HCT116 (cell line): ENCODE measurements at regions not wholly inside any gene's neighbourhood (a gene's known extent, or its start where the extent isn't known, plus 50 kb on each side); places are given as distances from the start of the nearest gene placed in this dataset.

Source experiments
- ATAC-seq: fragments of 200-7000 bp; cut with Tn5 transposase; 2 replicates; pipeline ENCODE4 v1.9.1; 2020; ENCODE audit warnings: mild to moderate bottlenecking, moderate library complexity
- BruUV-seq: library from RNA; stranded (reverse); fragments of 400-500 nt; replicated peaks from 2 replicates; lab custom pipeline; 2021; lab: Mats Ljungman, UMichigan
- CTCF ChIA-PET: fragments of 300-600 bp; sonication (Branson Sonifier 250); formaldehyde crosslinking; loops from one replicate; lab custom pipeline; 2021; ENCODE audit warnings: antibody characterized with exemption; lab: Charles Lee
- POLR2A ChIA-PET: fragments of 300-600, 350-600 bp; sonication (Branson Sonifier 250); formaldehyde crosslinking; loops from one replicate; lab custom pipeline; 2021; ENCODE audit warnings: antibody characterized with exemption; lab: Charles Lee
- RAD21 ChIA-PET, 2 experiments: fragments of 300-600 bp; sonication (Branson Sonifier 250); formaldehyde crosslinking; loops; one replicate each; lab custom pipeline; 2023; ENCODE audit warnings: low total read pairs in 2 of 2; ENCODE audit not compliant: uncharacterized antibody in 2 of 2, unreplicated experiment in 2 of 2, low non-redundant PET in 1 of 2; lab: Charles Lee
- DNase-seq: peaks from one replicate; pipeline ENCODE4 v3.0.0-alpha.2; 2010; ENCODE audit warnings: low read depth, low spot score
- H2AFZ ChIP-seq: fragments of 200-600 bp; shearing (Covaris generic), sonication (generic); 2 replicates; pipeline ENCODE4 v1.6.1; 2017; ENCODE audit warnings: low read depth, mixed run types, mixed read lengths, antibody characterized with exemption, low read length; ENCODE audit not compliant: poor library complexity, severe bottlenecking
- H3K27ac ChIP-seq: 2 replicates; pipeline ENCODE4 v1.5.1; 2012; ENCODE audit warnings: low read depth, low read length
- H3K27me3 ChIP-seq: fragments of 200-600 bp; sonication (generic); 2 replicates; pipeline ENCODE4 v1.6.1; 2016; ENCODE audit warnings: mixed run types, low read length, mixed read lengths; ENCODE audit not compliant: insufficient read depth
- H3K36me3 ChIP-seq, 2 experiments: fragments of 200-500 bp in 1 of 2; fragments of 200-600 bp in 1 of 2; sonication (Bioruptor generic) in 1 of 2; sonication (generic) in 1 of 2; 2 replicates each; pipeline versions ENCODE4 v1.5.1 to v1.6.1; 2014 to 2016; ENCODE audit warnings: low read length in 2 of 2, inconsistent platforms in 1 of 2, mixed read lengths in 1 of 2, mixed run types in 1 of 2; ENCODE audit not compliant: insufficient read depth in 2 of 2, control insufficient read depth in 1 of 2
- H3K4me1 ChIP-seq, 2 experiments: fragments of 200-600 bp in 1 of 2; sonication (generic) in 1 of 2; 2 replicates each; pipeline versions ENCODE4 v1.5.1 to v1.6.1; 2012 to 2017; ENCODE audit warnings: low read length in 2 of 2, inconsistent platforms in 1 of 2, mild to moderate bottlenecking in 1 of 2, mixed read lengths in 1 of 2, mixed run types in 1 of 2, moderate library complexity in 1 of 2; ENCODE audit not compliant: insufficient read depth in 2 of 2, control insufficient read depth in 1 of 2
- H3K4me2 ChIP-seq: fragments of 200-600 bp; sonication (generic); 2 replicates; pipeline ENCODE4 v1.6.1; 2017; ENCODE audit warnings: mixed run types, low read length, mixed read lengths
- H3K4me3 ChIP-seq, 2 experiments: fragments of 200-600 bp in 1 of 2; sonication (generic) in 1 of 2; replicated peaks in 1 of 2; 2 replicates each; pipeline ENCODE4 v1.5.1; 2011 to 2016; ENCODE audit warnings: low read length in 2 of 2, control low read depth in 1 of 2, low read depth in 1 of 2, mild to moderate bottlenecking in 1 of 2, mixed read lengths in 1 of 2, mixed run types in 1 of 2
- H3K79me2 ChIP-seq: fragments of 200-600 bp; sonication (generic); 2 replicates; pipeline ENCODE4 v1.6.1; 2017; ENCODE audit warnings: mild to moderate bottlenecking, mixed run types, low read length, moderate library complexity, mixed read lengths; ENCODE audit not compliant: insufficient read depth
- H3K9ac ChIP-seq: fragments of 200-600 bp; sonication (generic); 2 replicates; pipeline ENCODE4 v1.6.1; 2016; ENCODE audit warnings: low read length, mixed read lengths
- H3K9me2 ChIP-seq: fragments of 200-600 bp; sonication (generic), shearing (Covaris generic); 2 replicates; pipeline ENCODE4 v1.6.1; 2017; ENCODE audit warnings: mixed run types, mild to moderate bottlenecking, moderate library complexity; ENCODE audit not compliant: insufficient read depth
- H3K9me3 ChIP-seq, 2 experiments: fragments of 200-500 bp in 1 of 2; fragments of 200-600 bp in 1 of 2; sonication (Bioruptor generic) in 1 of 2; sonication (generic) in 1 of 2; 2 replicates each; pipeline ENCODE4 v1.6.1; 2014 to 2017; ENCODE audit warnings: low read length in 2 of 2, mixed read lengths in 2 of 2, inconsistent platforms in 1 of 2, low read depth in 1 of 2, mild to moderate bottlenecking in 1 of 2, mixed run types in 1 of 2, moderate library complexity in 1 of 2; ENCODE audit not compliant: control insufficient read depth in 1 of 2, insufficient read depth in 1 of 2
- H4K20me1 ChIP-seq: fragments of 200-600 bp; sonication (generic), shearing (Covaris generic); 2 replicates; pipeline ENCODE4 v1.6.1; 2017; ENCODE audit warnings: mixed run types, mild to moderate bottlenecking, moderate library complexity; ENCODE audit not compliant: insufficient read depth
- CEBPB ChIP-seq: IDR thresholded peaks from 2 replicates; pipeline ENCODE4 v1.6.1; 2012; ENCODE audit warnings: low read depth
- EZH2phosphoT487 ChIP-seq: fragments of 200-600 bp; IDR thresholded peaks from 2 replicates; pipeline ENCODE4 v1.6.1; 2018; ENCODE audit warnings: antibody characterized with exemption, borderline replicate concordance
- RAD21 ChIP-seq: IDR thresholded peaks from 2 replicates; pipeline ENCODE4 v1.6.1; 2012; ENCODE audit warnings: low read depth, mild to moderate bottlenecking
- SP1 ChIP-seq: IDR thresholded peaks from 2 replicates; pipeline ENCODE4 v1.6.1; 2012; ENCODE audit warnings: low read depth
- TCF7L2 ChIP-seq: IDR thresholded peaks from 2 replicates; pipeline ENCODE4 v1.7.0; 2011; ENCODE audit warnings: borderline replicate concordance, inconsistent platforms; ENCODE audit not compliant: insufficient read depth, insufficient read length; ENCODE audit errors: extremely low read depth
- YY1 ChIP-seq: IDR thresholded peaks from 2 replicates; pipeline ENCODE4 v1.6.1; 2011; ENCODE audit warnings: low read length, low read depth, moderate library complexity, mild to moderate bottlenecking; ENCODE audit not compliant: insufficient replicate concordance; ENCODE audit errors: extremely low read depth
- ZBTB33 ChIP-seq: IDR thresholded peaks from 2 replicates; pipeline ENCODE4 v1.6.1; 2011; ENCODE audit warnings: mild to moderate bottlenecking, low read length, moderate library complexity; ENCODE audit not compliant: insufficient replicate concordance; ENCODE audit errors: extremely low read depth
- ZFX ChIP-seq: fragments of 450-650 bp; IDR thresholded peaks from 2 replicates; pipeline ENCODE4 v1.6.1; 2017
- intact Hi-C: fragments of 100-400 bp; cut with micrococcal nuclease; formaldehyde crosslinking; loops from 2 replicates; pipeline ENCODE4 v1.10.0; 2022
- TF ChIP-seq, protein P1 (sequence below): IDR thresholded peaks from 2 replicates; pipeline ENCODE4 v1.6.1; 2012

- Histone ChIP-seq H3K27me3 (no peaks in the 10 kb centered on the region), H3K79me2 (no peaks in the 10 kb centered on the region), H3K4me1 (no peaks in the 10 kb centered on the region), H3K9ac (no peak overlapping the region), H2AFZ (no peak overlapping the region), H3K4me3 (no peak overlapping the region), H4K20me1 (no peaks in the 10 kb centered on the region), H3K36me3 (no peaks in the 10 kb centered on the region), H3K4me2 (no peak overlapping the region), H3K27ac (no peak overlapping the region), H3K9me3 (peaks cover 3 to 31% of the 10 kb centered on the region in 2 experiments; a peak in 3 of 4 replicates), H3K9me2 (no peaks in the 10 kb centered on the region)
- ChIA-PET CTCF (no interaction called here), POLR2A (no interaction called here), RAD21 (no interaction called here)
- intact Hi-C loops, result no loop called here
- ATAC-seq (no peak), DNase-seq (no peak)
- TF ChIP-seq ZBTB33, result no peak
- TF ChIP-seq ZFX, result no peak
- no peak for TF ChIP-seq SP1
- TF ChIP-seq EZH2phosphoT487, result no peak
- no peak for TF ChIP-seq TCF7L2
- no peak for TF ChIP-seq YY1
- TF ChIP-seq CEBPB, result no peak
- no peak for TF ChIP-seq RAD21
- TF ChIP-seq, protein P1, sequence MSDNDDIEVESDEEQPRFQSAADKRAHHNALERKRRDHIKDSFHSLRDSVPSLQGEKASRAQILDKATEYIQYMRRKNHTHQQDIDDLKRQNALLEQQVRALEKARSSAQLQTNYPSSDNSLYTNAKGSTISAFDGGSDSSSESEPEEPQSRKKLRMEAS, result no peak
- BruUV-seq, result no TSS peak
These were observed 275.0 kb upstream of the SPTLC3 start for GRCh38 chr20:12733811-12734210.
